Activated CD8-positive, alpha-beta T cell treated with anti-CD3 and anti-CD28 coated beads for 36 hours (primary cell): ENCODE measurements at regions not wholly inside any gene's neighbourhood (a gene's known extent, or its start where the extent isn't known, plus 50 kb on each side); places are given as distances from the start of the nearest gene placed in this dataset.

ENCODE experiments used
- ATAC-seq: fragments of 200-7000 bp; cut with Tn5 transposase; one replicate; pipeline ENCODE4 v1.10.0; 2021; ENCODE audit warnings: mild to moderate bottlenecking, moderate library complexity
- CTCF ChIA-PET: fragments of 350-600 bp; sonication (Branson Sonifier 250); formaldehyde crosslinking; loops from one replicate; lab custom pipeline; 2021; ENCODE audit warnings: antibody characterized with exemption; lab: Charles Lee
- POLR2A ChIA-PET: fragments of 350-600 bp; sonication (Branson Sonifier 250); formaldehyde crosslinking; loops from one replicate; lab custom pipeline; 2021; ENCODE audit warnings: antibody characterized with exemption; lab: Charles Lee
- DNase-seq: peaks from one replicate; pipeline ENCODE4 v3.0.0-alpha.2; 2020
- H3K27ac Mint-ChIP-seq: one replicate; pipeline ENCODE4 v1.8.0; 2021; ENCODE audit warnings: mild to moderate bottlenecking, mixed read lengths
- H3K27me3 Mint-ChIP-seq: one replicate; pipeline ENCODE4 v1.8.0; 2021; ENCODE audit warnings: mixed read lengths
- H3K36me3 Mint-ChIP-seq: one replicate; pipeline ENCODE4 v1.8.0; 2021; ENCODE audit warnings: low read depth, mixed read lengths
- H3K4me1 Mint-ChIP-seq: one replicate; pipeline ENCODE4 v1.8.0; 2021; ENCODE audit warnings: low read depth, mixed read lengths
- H3K4me3 Mint-ChIP-seq: one replicate; pipeline ENCODE4 v1.8.0; 2021; ENCODE audit warnings: mild to moderate bottlenecking, moderate library complexity, mixed read lengths
- H3K9me3 Mint-ChIP-seq: one replicate; pipeline ENCODE4 v1.8.0; 2021; ENCODE audit warnings: mixed read lengths
- intact Hi-C: fragments of 100-400 bp; cut with micrococcal nuclease; formaldehyde crosslinking; loops from one replicate; pipeline ENCODE4 v1.10.0; 2022
- TF ChIP-seq, protein P1 (sequence below): fragments of 200-600 bp; IDR thresholded peaks from one replicate; pipeline ENCODE4 v1.8.0; 2022; ENCODE audit warnings: antibody characterized with exemption, mild to moderate bottlenecking

DNA sequence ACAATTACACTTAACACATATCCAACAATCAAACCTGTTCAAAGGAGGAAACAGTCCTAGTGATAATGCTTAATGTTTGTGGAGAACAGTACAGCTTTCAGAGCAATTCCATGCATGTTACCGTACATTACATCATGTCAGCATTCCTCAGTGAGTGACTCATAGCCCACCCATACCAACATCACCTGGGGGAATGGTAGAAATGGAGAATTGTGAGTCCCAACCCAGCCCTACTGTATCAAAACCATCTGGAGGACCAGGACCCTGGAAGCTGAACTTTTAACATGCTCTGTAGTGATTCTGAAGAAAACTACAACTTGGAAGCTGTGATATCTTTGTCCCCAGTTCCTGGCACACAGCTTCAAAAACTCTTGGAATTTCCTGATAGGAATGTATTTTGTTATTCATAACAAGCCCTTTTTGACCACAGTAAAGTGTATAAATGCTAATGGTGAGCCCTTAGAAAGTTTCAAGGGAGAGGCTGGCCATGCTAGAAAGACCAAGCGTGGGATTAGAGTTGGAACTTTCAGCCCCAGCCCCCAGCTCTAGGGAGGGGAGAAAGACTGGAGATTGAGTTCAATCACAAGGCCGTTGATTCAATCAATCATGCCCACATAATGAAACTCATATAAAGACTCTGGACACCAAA is 301.1 kb downstream of the BUD13 start:
- Mint-ChIP-seq H3K4me1 (no peaks in the 10 kb centered on the region), H3K9me3 (no peaks in the 10 kb centered on the region), H3K36me3 (no peaks in the 10 kb centered on the region), H3K4me3 (no peak overlapping the region), H3K27ac (no peak overlapping the region), H3K27me3 (peaks cover 18% of the 10 kb centered on the region)
- ATAC-seq, result no peak
- no peak for DNase-seq
- intact Hi-C loops, result no loop called here
- TF ChIP-seq, protein P1, sequence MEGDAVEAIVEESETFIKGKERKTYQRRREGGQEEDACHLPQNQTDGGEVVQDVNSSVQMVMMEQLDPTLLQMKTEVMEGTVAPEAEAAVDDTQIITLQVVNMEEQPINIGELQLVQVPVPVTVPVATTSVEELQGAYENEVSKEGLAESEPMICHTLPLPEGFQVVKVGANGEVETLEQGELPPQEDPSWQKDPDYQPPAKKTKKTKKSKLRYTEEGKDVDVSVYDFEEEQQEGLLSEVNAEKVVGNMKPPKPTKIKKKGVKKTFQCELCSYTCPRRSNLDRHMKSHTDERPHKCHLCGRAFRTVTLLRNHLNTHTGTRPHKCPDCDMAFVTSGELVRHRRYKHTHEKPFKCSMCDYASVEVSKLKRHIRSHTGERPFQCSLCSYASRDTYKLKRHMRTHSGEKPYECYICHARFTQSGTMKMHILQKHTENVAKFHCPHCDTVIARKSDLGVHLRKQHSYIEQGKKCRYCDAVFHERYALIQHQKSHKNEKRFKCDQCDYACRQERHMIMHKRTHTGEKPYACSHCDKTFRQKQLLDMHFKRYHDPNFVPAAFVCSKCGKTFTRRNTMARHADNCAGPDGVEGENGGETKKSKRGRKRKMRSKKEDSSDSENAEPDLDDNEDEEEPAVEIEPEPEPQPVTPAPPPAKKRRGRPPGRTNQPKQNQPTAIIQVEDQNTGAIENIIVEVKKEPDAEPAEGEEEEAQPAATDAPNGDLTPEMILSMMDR, result no peak
- ChIA-PET POLR2A (no interaction called here), CTCF (interaction anchor here (1.2 kb wide), 1 partner anchor 28 kb away, joined by 3 read pairs; no protein-coding TSS in a partner anchor)

- no peak for ATAC-seq
- ChIA-PET POLR2A (no interaction called here), CTCF (no interaction called here)
- Mint-ChIP-seq H3K9me3 (no peaks in the 10 kb centered on the region), H3K4me1 (no peaks in the 10 kb centered on the region), H3K4me3 (no peak overlapping the region), H3K36me3 (no peaks in the 10 kb centered on the region), H3K27ac (no peak overlapping the region), H3K27me3 (peaks cover 10% of the 10 kb centered on the region)
- DNase-seq, result no peak
- intact Hi-C loops, result no loop called here
- TF ChIP-seq, protein P1, result no peak
Measured at GRCh38 chr11:116468699-116469098, 304.1 kb downstream of the BUD13 start.

DNA sequence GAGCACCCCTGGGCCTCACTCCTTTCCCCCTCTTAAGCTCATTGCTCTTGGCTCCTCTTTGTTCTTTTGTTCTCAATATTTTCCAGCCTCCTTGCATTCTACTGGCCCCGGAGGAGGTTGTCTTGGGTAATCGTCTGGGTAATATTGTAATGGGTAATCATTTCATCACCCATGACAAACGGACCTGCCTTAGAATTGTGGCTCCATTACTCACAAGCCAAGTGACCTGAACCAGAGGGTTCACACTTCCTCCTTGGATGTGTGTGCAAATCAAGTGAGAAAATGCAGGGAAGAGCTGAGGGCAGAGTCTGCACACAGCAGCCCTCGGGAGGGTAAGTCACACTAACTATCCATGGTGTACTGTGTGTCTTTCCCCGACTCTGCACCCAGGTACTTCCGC is 305.0 kb downstream of the BUD13 start:
- POLR2A ChIA-PET, result no interaction called here
- Mint-ChIP-seq H3K27ac (no peak overlapping the region), H3K27me3 (peaks cover 8% of the 10 kb centered on the region), H3K9me3 (no peaks in the 10 kb centered on the region), H3K36me3 (no peaks in the 10 kb centered on the region), H3K4me3 (no peak overlapping the region), H3K4me1 (no peaks in the 10 kb centered on the region)
- ATAC-seq (no peak), DNase-seq (no peak)
- CTCF ChIA-PET, result no interaction called here
- intact Hi-C loops, result no loop called here
- TF ChIP-seq, protein P1, result no peak

DNA sequence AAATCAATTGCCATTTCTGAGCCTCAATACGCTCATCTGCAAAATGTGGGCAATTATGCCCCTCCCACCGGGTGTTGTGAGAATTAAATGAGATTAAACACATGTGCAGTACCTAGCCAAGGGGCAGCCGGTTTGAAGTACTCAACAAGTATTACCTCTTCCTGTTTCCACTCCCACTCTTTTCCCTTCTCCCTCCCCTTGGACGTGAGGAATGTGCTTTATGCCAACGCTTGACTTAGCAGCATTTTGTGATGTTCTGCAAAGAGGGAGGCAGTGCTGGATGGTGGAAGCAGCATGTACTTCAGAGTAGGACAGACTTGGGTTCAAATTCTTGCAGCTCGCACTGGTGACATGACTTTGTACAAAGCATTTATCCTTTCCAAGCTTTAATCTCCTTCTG is 306.0 kb downstream of the BUD13 start:
- Mint-ChIP-seq H3K27me3 (peaks cover 2% of the 10 kb centered on the region), H3K27ac (no peak overlapping the region), H3K4me3 (no peak overlapping the region), H3K9me3 (no peaks in the 10 kb centered on the region), H3K4me1 (no peaks in the 10 kb centered on the region), H3K36me3 (no peaks in the 10 kb centered on the region)
- no peak for ATAC-seq
- ChIA-PET POLR2A (no interaction called here), CTCF (no interaction called here)
- intact Hi-C loops, result no loop called here
- TF ChIP-seq, protein P1, result no peak
- DNase-seq, result no peak

GRCh38 chr11:116466191-116466590 is 306.6 kb downstream of the BUD13 start:
- Mint-ChIP-seq H3K36me3 (no peaks in the 10 kb centered on the region), H3K27ac (no peak overlapping the region), H3K4me1 (no peaks in the 10 kb centered on the region), H3K27me3 (peaks cover 5% of the 10 kb centered on the region), H3K9me3 (no peaks in the 10 kb centered on the region), H3K4me3 (no peak overlapping the region)
- intact Hi-C loops, result no loop called here
- DNase-seq, result no peak
- CTCF ChIA-PET, result interaction anchor here (2.4 kb wide), 1 partner anchor 33 kb away, joined by 6 read pairs; no protein-coding TSS in a partner anchor
- TF ChIP-seq, protein P1, result no peak
- ATAC-seq, result no peak
- POLR2A ChIA-PET, result no interaction called here
